ENCODE measurements at regions not wholly inside any gene's neighbourhood (a gene's known extent, or its start where the extent isn't known, plus 50 kb on each side); places are given as distances from the start of the nearest gene placed in this dataset.

DNA sequence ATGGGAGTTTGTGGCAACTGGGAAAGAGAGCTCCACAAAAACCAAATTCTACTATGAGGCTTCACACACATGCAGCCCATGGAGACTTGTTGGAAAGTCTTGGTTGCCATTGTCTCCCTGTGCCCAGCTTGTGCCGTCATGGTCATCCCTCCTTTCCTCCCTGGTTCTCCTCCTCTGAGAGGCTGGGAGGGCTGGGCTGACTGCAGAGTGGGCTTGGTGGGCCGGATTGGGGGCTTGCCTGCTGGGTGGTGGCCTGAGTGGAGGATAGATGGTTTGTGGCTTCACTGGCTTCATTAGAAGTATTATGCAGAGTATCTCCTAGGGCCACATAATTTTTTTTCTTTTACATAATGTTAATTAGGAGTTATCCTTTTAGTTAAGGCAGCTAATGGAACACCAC lies 52.3 kb upstream of the IRX2 start:
- Mint-ChIP-seq H3K27ac (ENCODE audit: unreplicated experiment) (no peak overlapping the region), H3K27me3 (ENCODE audit: unreplicated experiment) (no peaks in the 10 kb centered on the region), H3K9me3 (ENCODE audit: unreplicated experiment) (peaks cover 5% of the 10 kb centered on the region), H3K4me1 (ENCODE audit: unreplicated experiment) (no peaks in the 10 kb centered on the region), H3K36me3 (ENCODE audit: unreplicated experiment) (no peaks in the 10 kb centered on the region), H3K4me3 (ENCODE audit: unreplicated experiment) (no peak overlapping the region)
- TF ChIP-seq, protein P1, sequence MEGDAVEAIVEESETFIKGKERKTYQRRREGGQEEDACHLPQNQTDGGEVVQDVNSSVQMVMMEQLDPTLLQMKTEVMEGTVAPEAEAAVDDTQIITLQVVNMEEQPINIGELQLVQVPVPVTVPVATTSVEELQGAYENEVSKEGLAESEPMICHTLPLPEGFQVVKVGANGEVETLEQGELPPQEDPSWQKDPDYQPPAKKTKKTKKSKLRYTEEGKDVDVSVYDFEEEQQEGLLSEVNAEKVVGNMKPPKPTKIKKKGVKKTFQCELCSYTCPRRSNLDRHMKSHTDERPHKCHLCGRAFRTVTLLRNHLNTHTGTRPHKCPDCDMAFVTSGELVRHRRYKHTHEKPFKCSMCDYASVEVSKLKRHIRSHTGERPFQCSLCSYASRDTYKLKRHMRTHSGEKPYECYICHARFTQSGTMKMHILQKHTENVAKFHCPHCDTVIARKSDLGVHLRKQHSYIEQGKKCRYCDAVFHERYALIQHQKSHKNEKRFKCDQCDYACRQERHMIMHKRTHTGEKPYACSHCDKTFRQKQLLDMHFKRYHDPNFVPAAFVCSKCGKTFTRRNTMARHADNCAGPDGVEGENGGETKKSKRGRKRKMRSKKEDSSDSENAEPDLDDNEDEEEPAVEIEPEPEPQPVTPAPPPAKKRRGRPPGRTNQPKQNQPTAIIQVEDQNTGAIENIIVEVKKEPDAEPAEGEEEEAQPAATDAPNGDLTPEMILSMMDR (IDR thresholded peaks at IDR 0.05), result no peak
- DNase-seq (ENCODE audit: extremely low spot score, unreplicated experiment), result no peak

DNA sequence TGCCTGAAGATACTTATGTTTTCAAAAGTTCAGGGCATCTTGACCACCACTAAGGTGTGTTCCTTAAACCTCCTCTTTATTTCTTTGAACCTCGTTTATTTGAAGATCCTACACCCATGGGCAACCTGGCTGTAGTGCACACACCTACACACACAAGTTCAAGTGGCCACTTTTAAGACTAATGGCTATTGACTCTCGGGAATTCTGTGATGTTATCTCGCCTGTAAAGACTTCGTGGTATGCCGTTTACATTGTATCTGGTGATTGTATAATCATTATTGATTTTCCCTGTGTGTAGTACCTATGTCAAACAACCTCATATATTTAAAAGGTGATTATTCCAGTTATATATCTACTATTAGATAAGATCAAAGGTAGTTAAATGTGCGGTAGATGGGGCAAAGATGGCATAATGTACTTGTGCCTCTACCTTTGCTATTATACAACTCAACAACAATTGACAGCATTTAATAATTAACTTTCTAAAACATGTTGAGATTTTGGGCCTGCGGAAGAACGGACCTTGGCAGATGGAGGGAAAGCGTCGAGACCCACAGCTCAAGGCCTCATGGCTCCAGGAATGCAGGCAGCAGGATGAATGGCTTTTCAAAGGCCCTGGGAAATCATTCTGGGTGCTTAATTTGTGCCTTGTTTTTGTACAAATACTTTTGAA lies 51.4 kb upstream of the IRX2 start:
- no peak for DNase-seq (ENCODE audit: extremely low spot score, unreplicated experiment)
- Mint-ChIP-seq H3K9me3 (ENCODE audit: unreplicated experiment) (peaks cover 9% of the 10 kb centered on the region), H3K4me3 (ENCODE audit: unreplicated experiment) (no peak overlapping the region), H3K27ac (ENCODE audit: unreplicated experiment) (no peak overlapping the region), H3K27me3 (ENCODE audit: unreplicated experiment) (no peaks in the 10 kb centered on the region), H3K36me3 (ENCODE audit: unreplicated experiment) (no peaks in the 10 kb centered on the region), H3K4me1 (ENCODE audit: unreplicated experiment) (no peaks in the 10 kb centered on the region)
- TF ChIP-seq, protein P1 (IDR thresholded peaks at IDR 0.05), result no peak

GRCh38 chr5:2801577-2802525 lies 50.4 kb upstream of the IRX2 start:
- Mint-ChIP-seq H3K36me3 (ENCODE audit: unreplicated experiment) (no peaks in the 10 kb centered on the region), H3K4me3 (ENCODE audit: unreplicated experiment) (no peak overlapping the region), H3K4me1 (ENCODE audit: unreplicated experiment) (no peaks in the 10 kb centered on the region), H3K27ac (ENCODE audit: unreplicated experiment) (no peak overlapping the region), H3K27me3 (ENCODE audit: unreplicated experiment) (no peaks in the 10 kb centered on the region), H3K9me3 (ENCODE audit: unreplicated experiment) (peaks cover 10% of the 10 kb centered on the region)
- TF ChIP-seq, protein P1 (IDR thresholded peaks at IDR 0.05), result no peak
- peak; percentile 34 for DNase-seq (ENCODE audit: extremely low spot score, unreplicated experiment)
